ENCODE measurements at regions not wholly inside any gene's neighbourhood (a gene's known extent, or its start where the extent isn't known, plus 50 kb on each side); places are given as distances from the start of the nearest gene placed in this dataset.
"Not testable (repeated sequence)": the region's sequence is repeated elsewhere in the genome, so short reads cannot be mapped to it uniquely, and the experiment has no call there.

DNA sequence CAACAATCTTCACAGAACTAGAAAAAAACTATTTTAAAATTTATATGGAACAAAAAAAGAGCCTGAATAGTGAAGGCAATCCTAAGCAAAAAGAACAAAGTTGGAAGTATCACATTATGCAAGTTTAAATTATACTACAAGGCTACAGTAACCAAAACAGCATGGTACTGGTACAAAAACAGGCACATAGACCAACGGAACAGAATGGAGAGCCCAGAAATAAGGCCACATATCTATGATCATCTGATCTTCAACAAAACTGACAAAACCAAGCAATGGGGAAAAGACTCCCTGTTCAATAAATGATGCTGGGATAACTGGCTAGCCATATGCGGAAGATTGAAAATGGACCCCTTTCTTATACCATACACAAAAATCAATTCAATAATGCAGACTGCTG is 74.4 kb upstream of the RTN4 start:
- DNase-seq (ENCODE audit: low spot score); intact Hi-C loops (cut with DNase I): not testable (repeated sequence)

DNA sequence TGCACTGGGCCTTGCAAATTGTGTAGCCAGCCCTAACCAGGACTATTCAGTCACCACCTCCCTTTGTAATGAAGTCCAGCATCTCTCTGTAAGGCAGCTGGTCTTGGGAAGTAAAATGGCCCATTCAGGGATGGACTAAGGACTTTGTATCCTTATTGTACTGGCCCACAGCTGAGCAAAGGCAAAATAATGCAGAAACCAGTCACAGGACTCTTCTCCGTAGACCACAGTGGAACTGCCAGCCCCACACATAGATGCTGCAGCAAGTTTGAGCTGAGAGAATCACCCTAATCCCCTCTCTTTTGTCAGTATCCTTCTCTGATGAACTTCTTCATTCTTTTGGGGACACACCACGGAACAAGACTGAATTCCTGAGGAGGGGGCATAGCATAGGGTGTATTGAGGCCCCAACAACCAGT is 73.6 kb upstream of the RTN4 start:
- DNase-seq (ENCODE audit: low spot score) = no peak
- intact Hi-C loops (cut with DNase I) = no loop called here

DNA sequence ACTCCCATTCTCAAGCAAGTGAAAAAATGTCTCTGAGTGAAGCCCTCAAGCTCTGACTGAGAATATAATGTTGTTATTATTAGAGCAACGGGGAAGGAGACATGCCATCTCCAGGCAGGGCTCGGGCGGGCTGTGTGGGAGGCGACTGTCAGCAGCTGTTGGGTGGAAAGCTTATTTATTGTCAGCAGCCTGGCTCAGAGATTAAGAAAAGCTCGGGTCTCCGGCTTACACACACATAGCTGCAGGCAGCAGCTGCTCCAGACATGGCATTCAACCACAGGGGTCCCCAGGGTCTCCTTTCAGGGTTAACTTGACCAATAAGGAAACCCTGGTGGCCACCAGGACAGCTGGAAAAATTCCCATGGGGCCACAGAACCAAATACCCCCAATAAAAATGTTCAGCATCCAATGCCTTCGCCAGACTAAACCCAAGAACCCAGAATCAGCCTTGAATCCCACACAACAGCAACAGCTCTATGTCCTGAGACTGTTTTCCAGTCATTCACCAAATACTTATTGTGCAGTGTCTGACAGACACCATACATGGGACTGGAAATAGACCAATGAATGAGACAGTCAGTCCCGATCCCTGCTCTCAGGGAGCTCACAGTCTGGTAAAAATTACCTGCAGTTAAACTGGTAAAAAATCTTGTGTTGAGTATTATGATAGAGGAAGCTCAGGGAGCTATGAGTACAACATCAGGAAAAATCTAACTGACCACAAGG is 70.5 kb upstream of the RTN4 start:
- intact Hi-C loops (cut with DNase I) = no loop called here
- peak; percentile 85 for DNase-seq (ENCODE audit: low spot score)

DNA sequence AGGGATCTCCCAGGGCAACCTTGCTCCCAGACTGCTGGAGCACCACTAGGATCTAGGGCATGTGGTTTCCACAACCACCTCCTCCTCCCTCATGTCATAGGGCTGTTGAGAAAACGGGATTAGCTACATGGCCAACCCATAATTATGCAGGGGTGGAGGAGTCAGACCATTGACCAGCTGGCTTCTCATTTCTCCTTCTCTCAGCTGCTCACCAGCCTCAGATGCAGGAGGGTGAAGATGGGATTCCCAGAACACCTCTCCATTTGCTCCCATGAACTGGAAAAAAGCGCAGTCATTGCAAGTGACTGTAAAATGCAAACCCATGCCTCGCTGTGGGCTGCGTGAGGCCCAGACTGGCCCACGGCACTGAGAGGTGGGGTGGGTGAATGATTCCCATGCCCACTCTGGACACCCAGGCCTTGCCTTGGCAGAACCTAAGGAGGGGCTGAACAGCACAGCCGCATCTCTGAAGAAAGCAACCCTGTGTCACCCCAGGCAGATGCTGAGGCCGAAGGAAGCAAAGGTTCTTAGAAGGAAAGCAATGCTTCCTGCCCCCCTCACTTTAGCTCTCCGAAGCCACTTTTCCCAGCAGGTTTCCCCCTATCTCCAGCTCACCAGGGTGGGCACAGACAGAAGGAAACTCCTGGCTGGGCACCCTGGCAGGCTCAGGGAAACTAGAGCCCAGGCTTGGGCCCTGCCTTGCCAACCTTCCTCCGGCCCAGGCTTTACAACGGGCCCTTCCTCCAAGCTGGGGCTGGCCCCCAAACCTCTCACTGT is 69.6 kb upstream of the RTN4 start:
- DNase-seq (ENCODE audit: low spot score) = no peak
- intact Hi-C loops (cut with DNase I) = loop anchor here (5.0 to 10.0 kb wide), 2 partner anchors 45 to 473 kb away; no protein-coding TSS in a partner anchor

DNA sequence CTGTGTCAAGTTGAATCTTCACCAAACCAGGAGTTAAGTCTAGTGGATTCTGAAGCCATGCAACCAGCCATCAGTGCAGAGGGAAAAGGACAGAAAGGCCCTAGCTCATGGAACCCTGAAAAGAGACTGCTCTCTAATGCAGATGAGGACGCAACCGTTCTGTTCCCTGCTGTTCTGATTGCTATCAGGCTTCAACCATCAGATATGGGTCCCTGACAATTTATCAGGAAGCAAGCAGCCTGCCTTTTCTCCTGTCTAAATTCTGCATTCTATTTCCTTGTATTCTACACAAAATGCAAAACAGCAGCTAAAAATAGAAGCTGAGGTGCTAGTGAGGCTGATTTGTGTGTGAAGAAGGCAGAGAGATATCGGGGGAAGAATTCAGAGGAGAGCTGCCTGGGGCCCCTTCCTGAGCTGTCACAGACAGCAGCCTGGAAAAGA is 68.4 kb upstream of the RTN4 start:
- intact Hi-C loops (cut with DNase I) = loop anchor here (5.0 to 10.0 kb wide), 2 partner anchors 46 to 471 kb away; no protein-coding TSS in a partner anchor
- DNase-seq (ENCODE audit: low spot score) = no peak

DNA sequence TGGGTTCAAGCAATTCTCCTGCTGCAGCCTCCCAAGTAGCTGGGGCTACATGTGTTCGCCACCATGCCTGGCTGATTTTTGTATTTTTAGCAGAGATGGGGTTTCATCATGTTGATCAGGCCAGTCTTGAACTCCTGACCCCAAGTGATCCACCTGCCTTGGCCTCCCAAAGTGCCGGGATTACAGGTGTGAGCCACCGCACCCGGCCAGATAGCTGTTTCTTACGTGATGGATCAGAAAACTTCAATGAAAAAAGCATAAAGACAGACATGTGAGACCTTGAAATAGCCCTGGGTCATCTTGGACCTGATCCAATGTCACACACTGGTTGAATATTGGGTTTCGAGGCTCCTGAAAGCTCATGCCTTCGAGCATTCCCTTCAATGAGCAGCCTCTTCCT is 66.7 kb upstream of the RTN4 start:
- no peak for DNase-seq (ENCODE audit: low spot score)
- intact Hi-C loops (cut with DNase I) = loop anchor here (5.0 to 10.0 kb wide), 2 partner anchors 48 to 470 kb away; no protein-coding TSS in a partner anchor

DNA sequence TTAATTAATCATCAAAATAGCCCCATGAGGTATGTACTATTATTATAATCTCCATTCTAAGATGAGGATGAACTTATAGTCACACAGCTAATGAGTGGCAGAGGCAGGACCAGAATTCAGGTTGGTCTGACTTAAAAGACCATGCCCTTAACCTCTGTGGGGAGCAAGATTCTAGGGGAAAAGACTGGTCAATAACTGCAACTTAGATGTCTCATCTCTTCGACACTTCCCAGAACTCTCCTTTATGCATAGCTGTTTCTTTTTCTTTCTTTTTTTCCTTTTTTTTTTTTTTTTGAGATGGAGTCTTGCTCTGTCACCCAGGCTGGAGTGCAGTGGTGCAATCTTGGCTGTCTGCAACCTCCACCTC is 66.3 kb upstream of the RTN4 start:
- no peak for DNase-seq (ENCODE audit: low spot score)
- intact Hi-C loops (cut with DNase I) = loop anchor here (5.0 to 10.0 kb wide), 2 partner anchors 48 to 469 kb away; no protein-coding TSS in a partner anchor

DNA sequence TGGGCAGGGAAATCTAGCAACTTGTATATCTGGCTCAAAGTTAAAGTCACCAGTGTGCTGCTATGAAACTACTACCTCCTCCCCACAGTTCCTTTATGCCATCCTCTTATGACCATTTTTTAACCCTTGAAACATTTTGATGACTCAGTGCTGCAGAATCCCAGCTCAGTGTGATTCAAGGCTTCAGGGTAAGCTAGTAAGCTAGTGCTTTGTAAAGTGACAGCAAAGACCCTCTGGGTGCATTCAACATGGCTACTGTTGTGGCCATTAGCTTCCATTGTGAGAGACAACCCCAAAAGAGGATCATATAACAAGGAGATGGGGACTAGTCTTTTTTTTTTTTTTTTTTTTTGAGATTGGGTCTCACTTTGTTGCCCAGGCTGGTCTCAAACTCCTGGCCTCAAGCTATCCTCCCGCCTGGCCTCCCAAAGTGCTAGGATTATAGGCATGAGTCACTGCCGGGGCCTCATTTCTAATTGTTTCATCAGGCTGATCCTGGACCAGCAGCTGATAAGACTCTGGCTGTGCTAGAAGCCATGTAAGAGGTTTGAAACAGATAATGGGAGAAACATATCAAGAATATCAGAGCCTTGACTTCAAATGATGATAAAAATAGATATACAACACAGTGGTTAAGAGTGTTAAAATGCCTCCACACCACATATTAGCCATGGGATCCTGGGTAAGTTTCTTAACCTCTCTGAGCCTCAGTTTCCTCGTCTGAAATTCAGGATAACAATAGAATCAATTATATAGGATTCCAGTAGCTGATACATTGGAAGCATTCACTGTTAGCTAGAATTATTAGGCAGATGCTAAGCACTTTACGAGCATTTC is 65.7 kb upstream of the RTN4 start:
- intact Hi-C loops (cut with DNase I) = loop anchor here (5.0 to 10.0 kb wide), 2 partner anchors 49 to 469 kb away; no protein-coding TSS in a partner anchor
- DNase-seq (ENCODE audit: low spot score) = no peak

DNA sequence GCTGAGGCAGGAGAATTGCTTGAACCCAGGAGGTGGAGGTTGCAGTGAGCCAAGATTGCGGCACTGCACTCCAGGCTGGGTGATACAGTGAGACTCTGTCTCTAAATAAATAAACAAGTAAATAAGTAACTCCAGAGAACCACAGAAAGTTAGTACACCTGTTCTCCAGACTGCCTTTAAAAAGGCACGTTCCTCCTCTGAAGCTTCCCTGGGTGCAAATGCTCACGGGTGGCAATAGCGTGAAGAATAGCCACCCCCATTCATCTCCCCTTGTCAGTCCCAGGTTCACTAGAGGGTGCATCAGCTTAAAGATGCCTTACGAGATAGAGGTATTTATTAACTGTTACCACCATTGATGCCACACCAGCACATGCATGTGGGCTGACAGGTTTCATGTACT is 64.3 kb upstream of the RTN4 start:
- DNase-seq (ENCODE audit: low spot score) = no peak
- intact Hi-C loops (cut with DNase I) = loop anchor here in 1 of 2 donors (10.0 kb wide), 1 partner anchor 50 kb away; no protein-coding TSS in a partner anchor

DNA sequence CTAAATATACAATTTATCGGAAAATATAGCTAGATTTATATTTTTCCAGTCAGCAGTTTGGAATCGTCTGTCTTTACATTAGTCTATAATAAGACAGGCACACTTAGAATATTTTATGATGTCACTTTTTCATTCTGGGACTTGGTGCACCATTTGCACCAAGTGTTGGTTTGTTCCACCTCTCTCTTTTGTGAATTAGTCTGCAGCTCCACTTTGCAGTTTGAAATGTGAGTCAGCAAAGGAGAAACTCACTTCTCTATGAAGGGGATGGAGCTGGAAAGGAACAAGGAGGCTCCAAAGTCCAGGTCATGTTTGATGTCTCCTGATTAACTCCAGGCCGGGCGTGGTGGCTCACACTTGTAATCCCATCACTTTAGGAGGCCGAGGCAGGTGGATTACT is 63.8 kb upstream of the RTN4 start:
- intact Hi-C loops (cut with DNase I) = loop anchor here in 1 of 2 donors (10.0 kb wide), 1 partner anchor 51 kb away; no protein-coding TSS in a partner anchor
- no peak for DNase-seq (ENCODE audit: low spot score)

DNA sequence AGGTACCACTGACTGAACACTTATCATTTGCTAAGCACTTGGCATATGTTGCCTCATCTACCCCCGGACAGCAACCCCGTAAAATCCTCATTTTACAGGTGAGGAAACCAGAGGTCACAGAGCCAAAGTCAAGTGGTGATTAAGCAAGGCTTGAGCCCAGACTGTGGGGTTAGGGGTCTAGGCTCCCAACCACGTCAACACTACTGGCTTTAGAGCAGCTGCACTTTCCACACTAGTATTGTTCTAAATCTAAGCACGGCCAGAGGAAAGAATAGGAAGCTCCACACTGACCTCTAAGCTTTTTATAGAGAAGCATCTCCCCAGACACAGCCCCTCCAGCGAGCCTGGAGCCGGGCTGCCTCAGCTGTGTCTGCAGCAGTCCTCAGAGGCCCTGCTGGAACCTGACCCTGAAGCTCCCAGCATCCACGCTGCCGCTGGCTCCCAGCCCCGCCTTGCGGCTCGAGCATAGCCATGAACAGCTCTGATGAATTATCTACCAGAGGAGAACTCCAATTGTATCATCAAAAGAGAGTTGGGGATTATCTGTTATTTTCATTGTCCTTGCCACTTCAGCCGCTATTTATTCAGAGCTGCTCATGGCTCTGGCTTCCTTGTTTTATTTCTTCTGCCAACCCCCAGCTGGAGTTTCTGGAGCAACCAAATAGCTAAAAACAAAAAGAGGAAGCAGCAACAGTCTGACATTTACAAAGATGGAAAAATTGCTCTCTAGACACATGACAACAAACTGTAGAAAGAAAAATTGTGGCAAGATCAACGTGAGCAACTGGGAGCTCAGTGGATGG is 62.2 kb upstream of the RTN4 start:
- intact Hi-C loops (cut with DNase I) = loop anchor here in 1 of 2 donors (10.0 kb wide), 1 partner anchor 52 kb away; no protein-coding TSS in a partner anchor
- peak; percentile 96 for DNase-seq (ENCODE audit: low spot score)

DNA sequence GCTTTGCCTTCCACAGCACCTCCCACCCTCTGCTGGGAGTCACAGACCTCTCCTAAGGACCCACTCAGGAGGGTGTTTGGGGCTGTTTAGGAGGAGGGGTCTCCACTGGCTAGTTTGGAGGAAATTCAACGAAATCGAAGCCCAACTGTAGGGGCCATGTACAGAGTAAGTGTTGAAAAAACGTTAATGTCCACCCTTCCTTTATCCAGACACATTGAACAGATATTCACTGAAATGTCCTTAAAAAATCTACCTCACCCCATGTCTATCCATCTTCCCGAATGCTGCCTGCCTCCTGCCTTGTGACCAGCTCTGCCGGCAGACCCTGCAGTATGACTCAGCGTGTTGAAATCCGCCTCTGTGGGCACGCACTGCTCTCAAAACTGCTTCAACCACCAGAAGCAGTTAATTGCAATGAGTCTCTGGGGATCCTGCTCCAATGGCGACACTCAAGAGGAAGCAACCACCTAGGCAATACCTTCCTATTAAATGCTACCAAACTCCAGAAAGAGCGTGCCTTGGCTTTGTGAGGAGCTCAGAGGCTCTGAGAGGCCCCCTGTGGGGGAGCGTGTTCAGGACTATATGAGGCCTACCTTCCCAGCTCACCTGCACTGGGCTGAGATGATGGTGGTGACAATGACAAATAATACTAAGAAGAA is 61.4 kb upstream of the RTN4 start:
- intact Hi-C loops (cut with DNase I) = loop anchor here in 1 of 2 donors (10.0 kb wide), 1 partner anchor 53 kb away; no protein-coding TSS in a partner anchor
- peak; percentile 94 for DNase-seq (ENCODE audit: low spot score)

DNA sequence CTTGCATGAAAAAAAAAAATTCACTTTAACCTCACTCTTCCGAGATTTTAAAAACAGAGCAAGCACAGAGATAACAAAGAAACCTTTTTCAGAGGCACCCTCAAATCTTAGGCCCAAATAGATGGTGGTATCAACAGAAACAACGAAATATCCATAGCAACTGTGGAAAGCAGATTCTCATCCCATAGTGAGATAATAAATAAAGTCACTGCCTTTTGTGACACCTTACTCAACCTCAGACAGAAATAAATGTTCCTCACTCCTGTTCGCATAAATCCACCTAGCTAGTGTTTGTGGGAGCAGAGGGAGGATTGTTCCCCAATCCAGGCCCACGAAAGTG is 60.9 kb upstream of the RTN4 start:
- DNase-seq (ENCODE audit: low spot score) = no peak
- intact Hi-C loops (cut with DNase I) = loop anchor here in 1 of 2 donors (10.0 kb wide), 1 partner anchor 54 kb away; no protein-coding TSS in a partner anchor

DNA sequence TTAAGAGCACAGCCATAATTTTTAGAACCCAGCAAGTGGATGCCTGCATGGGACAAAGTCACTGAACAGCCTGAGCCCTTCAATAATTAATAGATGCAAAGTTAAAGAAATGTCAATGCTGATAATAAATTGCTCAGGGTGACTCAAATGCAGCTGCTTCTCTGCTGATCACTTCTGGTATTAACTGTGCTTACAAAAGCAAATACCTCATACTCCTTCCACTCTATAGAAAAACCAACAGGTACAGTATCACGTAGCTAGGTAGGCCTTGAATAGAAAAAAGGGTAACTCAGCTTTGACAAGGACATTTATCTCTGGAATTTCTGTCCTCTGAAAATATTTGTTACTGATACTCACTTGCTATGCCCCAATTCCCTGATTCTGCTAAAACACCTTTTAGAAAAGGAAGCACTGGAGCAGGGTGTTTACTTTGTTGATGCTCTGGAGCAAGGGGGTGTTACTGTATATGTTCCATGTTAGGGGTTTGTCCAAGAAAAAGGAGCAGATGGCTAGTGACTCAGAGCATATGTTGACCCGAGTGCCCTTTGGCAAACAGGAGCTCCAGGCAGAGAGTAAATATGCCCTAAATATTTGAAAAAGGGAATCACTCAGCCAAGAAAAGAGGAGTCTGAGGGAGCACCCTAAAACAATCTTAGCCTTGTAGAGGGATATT is 59.1 kb upstream of the RTN4 start:
- intact Hi-C loops (cut with DNase I) = loop anchor here in 1 of 2 donors (10.0 kb wide), 1 partner anchor 55 kb away; the partner anchor contains the start of gene RTN4
- DNase-seq (ENCODE audit: low spot score) = no peak

DNA sequence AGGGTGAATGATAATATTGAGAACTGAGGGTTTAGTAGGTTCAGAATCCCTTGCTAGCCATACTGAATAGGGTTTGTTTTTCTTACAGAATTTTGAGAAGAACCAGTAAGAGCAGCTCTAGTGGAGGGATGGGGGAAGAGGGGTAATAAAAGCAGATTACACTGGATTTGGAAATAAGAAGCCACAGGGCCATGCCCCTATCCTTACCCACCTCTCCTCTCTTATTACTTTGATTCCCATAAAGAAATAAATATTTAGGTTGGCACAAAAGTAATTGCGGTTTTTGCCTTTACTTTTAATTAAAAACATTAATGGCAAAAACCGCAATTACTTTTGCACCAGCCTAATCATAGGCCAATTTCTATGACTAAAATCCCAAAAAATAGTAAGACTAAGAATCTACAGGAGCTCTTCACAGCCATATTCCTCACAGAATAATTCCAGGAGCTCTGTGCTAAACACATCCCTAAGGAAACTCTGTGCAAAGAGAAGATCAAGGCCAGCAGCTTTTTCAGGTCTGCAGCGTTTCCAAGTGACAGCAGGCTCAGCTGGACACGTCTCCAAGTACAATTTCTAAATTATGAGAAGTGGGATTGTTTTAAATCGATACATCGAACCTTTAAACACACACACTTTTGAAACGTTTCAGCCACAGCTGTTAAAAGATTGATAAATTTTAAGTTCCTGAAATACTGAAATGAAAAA is 58.4 kb upstream of the RTN4 start:
- intact Hi-C loops (cut with DNase I) = loop anchor here in 1 of 2 donors (10.0 kb wide), 1 partner anchor 54 kb away; the partner anchor contains the start of gene RTN4
- no peak for DNase-seq (ENCODE audit: low spot score)

DNA sequence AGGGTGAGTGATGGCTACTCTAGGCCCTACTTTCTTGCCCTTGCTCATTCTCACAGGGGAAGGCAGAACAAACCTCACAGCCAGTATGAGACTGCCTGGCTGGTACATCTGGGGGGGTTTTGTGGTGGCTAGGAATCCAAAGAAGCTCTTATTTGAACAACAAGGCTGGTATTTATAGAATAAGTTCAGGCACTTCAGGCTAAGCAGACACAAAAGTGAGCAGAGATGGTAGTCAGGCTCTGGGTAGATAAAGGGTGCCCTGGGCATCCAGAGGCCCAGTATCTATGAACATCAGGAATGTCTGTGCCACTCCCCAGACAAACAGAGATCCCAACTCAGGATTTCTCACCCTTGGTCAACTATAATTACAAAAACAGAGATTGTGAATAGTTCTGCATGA is 57.2 kb upstream of the RTN4 start:
- intact Hi-C loops (cut with DNase I) = loop anchor here in 1 of 2 donors (10.0 kb wide), 1 partner anchor 53 kb away; the partner anchor contains the start of gene RTN4

More for the DNA sequence above, 57.2 kb upstream of the RTN4 start:
- DNase-seq (ENCODE audit: low spot score) = no peak
